C4-2B (cell line): ENCODE measurements at regions not wholly inside any gene's neighbourhood (a gene's known extent, or its start where the extent isn't known, plus 50 kb on each side); places are given as distances from the start of the nearest gene placed in this dataset.
"Not testable (repeated sequence)": the region's sequence is repeated elsewhere in the genome, so short reads cannot be mapped to it uniquely, and the experiment has no call there.

ENCODE experiments used
- H3K27ac ChIP-seq: fragments of 450-650 bp; 2 replicates; pipeline ENCODE4 v1.5.1; 2017
- ZFX ChIP-seq: fragments of 450-650 bp; IDR thresholded peaks from 2 replicates; pipeline ENCODE4 v1.6.1; 2017
- TF ChIP-seq, protein P1 (sequence below): fragments of 450-650 bp; conservative IDR thresholded peaks from 2 replicates; pipeline ENCODE4 v1.5.1; 2017; ENCODE audit warnings: mild to moderate bottlenecking

DNA sequence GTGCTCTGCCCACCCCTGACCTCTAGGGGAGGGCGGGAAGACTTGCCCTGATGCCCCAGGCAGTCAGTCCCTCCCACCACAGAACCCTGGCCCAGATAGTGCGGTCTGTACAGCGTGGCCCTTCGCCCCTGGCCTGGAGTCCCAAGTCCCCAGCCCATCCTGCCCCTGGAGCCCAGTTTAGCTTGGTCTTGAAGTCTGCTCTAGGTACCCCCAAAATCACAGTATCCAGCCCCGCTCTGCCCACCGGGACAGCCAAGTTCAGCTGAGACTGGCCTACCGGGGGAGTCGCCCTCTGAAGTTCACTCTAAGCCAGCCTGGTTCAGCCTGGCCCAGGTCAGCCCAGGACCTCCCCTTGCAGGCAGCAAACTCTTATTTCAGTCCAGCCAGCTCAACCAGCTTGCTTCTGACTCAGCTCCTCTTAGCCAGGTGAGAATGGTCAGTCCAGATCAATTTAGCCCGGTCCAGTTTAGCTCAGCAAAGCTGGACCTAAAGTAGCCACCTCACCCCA, 75.9 kb downstream of the TMEM121 start:
- TF ChIP-seq, protein P1, sequence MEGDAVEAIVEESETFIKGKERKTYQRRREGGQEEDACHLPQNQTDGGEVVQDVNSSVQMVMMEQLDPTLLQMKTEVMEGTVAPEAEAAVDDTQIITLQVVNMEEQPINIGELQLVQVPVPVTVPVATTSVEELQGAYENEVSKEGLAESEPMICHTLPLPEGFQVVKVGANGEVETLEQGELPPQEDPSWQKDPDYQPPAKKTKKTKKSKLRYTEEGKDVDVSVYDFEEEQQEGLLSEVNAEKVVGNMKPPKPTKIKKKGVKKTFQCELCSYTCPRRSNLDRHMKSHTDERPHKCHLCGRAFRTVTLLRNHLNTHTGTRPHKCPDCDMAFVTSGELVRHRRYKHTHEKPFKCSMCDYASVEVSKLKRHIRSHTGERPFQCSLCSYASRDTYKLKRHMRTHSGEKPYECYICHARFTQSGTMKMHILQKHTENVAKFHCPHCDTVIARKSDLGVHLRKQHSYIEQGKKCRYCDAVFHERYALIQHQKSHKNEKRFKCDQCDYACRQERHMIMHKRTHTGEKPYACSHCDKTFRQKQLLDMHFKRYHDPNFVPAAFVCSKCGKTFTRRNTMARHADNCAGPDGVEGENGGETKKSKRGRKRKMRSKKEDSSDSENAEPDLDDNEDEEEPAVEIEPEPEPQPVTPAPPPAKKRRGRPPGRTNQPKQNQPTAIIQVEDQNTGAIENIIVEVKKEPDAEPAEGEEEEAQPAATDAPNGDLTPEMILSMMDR: no peak
- peak; percentile 14; the same call in 1 of the 2 replicates for TF ChIP-seq ZFX
- H3K27ac ChIP-seq: peak overlapping the region; percentile 86

DNA sequence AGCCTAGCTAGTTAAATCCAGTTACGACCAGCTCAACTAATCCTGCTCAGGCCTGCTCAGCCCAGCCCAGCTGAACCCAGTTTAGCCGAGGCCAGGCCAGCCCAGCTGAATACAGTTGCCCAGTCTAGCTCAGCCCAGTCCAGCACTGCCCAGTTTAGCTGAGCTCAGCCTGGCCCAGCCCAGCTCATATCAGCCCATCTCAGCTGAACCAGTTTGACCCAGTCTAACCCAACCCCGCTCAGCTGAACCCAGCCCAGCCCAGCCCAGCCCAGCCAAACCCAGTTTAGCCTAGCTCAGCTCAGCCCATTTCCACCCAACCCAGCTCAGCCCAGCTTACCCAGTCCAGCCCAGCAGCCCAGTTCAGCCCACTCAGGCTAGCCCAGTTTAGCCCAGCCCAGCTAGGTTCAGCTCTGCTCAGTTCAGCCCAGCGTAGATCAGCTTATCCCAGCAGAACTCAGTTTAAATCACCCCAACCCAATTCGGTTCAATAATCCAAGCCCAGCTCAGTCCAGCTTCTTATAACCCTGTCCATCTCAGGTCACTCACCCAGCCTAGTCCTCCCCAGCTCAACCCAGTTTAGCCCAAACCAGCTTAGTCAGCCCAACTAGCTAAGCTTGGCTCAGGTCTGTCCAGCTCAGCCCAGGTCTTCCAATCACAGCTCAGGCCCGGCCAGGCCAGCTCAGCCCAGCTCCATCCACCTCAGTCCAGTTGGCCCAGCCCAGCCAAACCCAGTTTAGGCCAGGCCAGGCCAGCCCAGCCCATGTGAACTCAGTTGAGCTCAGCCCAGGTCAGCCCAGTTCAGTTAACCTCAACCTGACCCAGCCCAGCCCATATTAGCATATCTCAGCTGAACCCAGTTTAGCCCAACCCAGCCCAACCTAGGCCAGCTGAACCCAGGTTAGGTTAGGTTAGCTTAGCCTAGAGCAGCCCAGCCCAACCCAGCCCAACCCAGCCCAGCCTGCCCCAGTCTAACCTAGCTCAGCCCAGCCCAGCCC, 76.7 kb downstream of the TMEM121 start:
- no peak for TF ChIP-seq ZFX
- TF ChIP-seq, protein P1: no peak
- H3K27ac ChIP-seq: peak overlapping the region; percentile 86

DNA sequence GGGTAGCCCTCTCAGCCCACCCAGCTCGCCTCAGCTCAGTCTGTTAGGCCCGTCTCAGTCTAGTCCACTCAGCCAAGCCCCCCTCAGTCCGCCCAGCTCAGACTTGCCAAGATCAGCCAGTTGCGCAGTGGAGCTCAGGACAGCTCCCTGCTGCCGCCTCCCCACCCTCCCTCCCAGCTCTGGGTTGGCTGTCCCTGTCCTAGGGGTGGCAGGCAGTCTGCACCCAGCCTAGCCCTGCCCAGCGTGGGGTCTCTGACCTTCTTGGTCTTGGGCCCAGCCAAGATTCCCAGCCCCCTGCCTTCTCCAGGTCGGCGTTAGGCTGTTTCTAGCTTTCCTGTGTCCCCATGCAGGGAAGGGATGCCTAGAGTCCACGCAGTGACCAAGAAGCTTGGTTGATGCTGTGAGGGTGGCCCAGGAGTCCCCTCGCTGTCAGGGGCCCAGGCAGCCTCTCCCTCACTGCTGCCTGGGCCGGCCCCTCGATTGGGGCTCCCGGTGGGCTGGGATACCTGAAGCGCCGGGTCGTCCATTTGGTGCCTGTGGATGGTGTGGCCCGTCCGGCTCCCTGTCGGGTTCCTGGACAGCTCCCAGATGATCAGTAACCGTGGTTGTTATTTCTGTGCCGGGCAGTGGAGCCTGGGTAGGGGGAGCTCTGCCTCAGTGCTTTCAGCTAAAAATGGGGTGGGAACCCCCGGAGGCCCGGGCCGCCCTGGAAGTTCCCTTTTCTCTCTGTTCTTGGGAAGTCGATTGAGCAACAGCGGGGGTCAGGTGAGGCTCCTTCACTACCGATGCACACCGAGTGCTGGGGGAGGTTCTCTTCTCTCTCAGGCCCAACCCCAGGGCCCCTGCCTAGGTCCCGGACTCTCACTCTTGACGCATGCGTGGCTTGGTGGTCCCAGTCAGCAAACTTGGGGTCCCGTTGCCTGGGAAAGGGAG, 78.4 kb downstream of the TMEM121 start:
- H3K27ac ChIP-seq: not testable (repeated sequence)

DNA sequence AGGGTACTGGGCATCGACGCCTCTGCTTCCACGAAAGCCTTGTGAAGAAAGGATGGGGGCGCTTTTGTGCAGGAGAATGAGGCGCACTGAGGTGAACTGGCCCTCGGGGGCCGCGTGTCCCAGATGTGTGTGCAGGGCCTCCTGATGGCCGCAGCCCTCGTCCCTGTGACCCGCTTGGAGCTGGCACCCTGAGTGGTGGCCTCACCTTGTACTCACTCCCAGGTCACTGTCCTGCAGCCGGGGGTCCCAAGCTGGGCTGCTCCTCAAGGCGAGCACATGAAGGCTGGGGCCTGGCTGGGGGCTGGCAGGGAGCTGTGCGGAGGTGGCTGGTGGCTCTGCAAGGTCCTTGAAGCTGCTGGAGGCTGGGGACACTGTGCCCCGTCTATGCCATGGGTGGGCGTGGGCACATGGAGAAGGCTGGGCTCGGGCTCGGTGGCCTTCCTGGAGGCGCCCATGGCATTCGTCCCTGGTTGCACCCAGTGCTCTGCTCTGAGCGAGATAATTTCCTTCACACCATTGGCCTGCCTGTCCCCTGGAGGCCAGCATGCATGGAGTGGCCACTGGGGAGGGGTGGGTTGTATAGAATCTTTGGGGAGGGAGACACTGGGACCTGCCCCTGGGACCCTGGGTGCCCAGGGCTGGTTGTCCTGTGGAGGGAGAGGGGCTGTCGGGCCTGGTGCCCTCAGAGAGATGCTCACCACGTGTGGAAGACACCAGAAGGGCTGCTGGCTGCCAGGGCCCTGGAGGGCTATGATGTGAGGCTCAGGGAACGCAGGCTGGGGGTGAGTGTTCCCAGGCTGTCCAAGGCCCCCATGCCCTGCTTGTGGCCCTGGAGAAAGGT, 79.3 kb downstream of the TMEM121 start:
- TF ChIP-seq, protein P1: no peak
- no peak overlapping the region for H3K27ac ChIP-seq

DNA sequence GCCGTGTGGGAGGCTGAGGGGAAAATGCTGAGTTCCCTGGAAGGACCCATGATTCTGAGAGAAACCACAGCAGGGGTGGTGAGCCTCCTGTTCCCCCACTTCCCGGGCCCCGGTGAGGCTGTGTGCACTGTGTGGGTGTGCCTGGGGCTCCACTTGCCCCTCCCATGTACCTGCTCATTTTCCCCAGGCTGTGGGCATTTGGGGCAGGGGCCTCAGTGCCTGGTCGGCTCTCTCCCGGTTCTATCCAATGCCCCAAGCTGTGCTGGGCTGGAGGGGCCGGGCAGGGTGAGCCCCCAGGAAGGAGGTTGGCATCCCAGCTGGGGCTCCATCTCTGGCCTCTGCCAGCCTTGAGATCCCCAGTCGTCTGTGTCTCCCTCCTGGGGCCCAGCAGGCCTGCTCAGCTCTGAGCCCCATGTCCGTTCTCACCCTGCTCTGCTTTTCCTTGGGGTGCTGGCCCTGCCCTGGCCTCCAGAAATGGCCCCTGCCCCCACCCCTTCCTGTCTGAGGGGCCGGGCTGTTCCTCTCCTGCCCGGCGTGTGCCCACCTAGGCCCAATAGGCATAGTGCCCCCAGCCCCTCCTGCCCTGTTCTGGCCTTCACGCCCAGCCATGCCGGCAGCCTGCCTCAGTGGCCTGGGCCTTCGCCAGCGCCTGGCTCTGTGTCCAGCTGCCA, 80.1 kb downstream of the TMEM121 start:
- H3K27ac ChIP-seq: not testable (repeated sequence)

DNA sequence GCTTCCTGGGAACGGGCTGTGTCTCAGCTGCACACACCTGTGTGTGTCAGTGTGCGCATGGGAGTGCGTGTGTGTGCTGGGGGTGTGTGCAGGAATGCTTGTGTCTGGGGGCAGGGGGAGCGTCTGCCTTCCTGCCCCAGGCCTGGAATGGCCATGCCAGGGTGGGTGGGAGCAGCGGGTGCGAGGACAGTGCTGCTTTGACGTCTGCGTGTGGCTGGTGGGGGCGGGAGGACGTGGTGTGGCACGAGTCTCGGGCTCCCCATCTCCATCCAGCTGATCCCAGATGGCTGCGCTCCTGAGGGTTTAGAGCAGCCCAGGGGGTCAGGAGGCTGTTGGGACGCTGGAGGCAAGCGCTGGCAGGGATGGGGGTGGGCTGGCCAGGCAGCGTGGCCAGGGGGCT, 80.6 kb downstream of the TMEM121 start:
- H3K27ac ChIP-seq: not testable (repeated sequence)

DNA sequence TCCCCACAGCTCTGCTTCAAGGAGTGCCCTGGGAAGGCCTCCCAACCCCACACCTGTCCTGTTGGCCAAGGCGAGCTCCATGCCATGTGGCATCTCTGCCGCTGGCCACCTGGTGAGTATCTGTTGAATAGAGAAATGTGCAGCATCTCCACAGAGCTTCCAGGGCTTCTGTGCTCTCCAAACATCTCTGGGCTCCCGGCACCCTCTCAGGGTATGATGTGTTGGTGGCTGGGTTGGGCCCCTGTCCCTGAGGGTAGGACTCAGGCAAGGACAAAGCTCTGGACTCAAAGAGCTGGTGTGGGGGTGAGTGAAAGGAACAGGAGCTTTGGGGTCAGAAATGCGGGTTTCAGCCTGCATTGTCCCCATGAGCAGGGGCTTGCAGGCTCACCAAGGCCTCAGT, 88.6 kb downstream of the TMEM121 start:
- not testable (repeated sequence) for H3K27ac ChIP-seq

DNA sequence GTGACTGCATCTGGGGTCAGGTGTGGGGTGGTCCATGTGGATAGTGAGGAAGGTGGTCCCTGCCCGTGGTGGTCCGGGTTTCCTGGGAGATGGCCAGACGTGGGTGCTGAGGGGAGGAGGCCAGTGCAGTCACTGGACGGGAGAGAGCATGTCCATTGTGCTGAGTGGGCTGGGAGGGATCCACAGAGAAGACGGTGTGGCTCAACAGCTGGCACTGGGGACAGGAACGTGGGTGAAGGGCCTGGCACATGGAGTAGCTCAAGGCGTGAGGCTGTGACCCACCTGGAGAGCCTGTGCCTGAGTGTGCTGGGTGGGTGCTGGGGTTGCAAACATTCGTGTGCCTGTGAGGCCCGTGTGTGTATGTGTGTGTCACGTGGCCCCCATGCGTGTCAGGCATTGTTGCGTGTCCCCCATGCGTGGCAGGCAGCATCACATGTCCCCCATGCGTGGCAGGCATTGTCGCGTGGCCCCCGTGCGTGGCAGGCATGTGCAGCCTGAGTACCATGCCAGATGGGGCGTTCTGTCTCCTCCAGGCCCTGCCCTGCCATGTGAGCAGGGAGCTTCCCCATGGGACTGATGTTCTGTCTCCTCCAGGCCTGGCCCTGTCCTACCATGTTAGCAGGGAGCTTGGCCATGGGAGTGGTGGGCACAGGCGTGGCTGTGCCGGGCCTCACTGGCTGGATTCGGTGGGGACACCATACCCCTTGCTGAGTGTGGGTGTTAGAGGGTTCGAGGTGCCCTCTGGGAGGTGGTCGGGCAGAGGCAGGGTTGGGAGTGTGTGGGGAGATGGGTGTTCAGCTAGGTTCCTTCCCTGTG, 89.8 kb downstream of the TMEM121 start:
- H3K27ac ChIP-seq: not testable (repeated sequence)

DNA sequence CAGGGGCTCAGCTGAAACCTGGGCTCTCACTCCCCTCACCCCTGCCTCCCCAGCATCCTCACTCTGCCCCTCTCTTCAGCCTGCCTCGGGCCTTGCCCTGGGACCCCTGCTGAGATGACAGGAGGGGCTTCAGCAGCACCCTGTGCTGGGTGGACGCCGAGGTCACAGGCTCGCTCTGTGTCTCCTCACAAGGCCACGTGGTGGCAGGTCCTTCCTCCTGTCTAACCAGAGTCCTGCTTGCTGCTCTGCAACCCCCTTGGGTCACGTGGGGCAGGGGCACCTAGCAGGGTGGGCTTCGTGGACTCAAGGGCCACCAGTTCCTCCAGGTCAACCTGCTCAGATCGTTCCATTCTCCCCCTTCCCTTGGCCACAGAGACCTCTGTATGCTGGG, 90.4 kb downstream of the TMEM121 start:
- no peak overlapping the region for H3K27ac ChIP-seq
- TF ChIP-seq, protein P1: no peak
- TF ChIP-seq ZFX: no peak
